ENCODE measurements at regions not wholly inside any gene's neighbourhood (a gene's known extent, or its start where the extent isn't known, plus 50 kb on each side); places are given as distances from the start of the nearest gene placed in this dataset.

DNA sequence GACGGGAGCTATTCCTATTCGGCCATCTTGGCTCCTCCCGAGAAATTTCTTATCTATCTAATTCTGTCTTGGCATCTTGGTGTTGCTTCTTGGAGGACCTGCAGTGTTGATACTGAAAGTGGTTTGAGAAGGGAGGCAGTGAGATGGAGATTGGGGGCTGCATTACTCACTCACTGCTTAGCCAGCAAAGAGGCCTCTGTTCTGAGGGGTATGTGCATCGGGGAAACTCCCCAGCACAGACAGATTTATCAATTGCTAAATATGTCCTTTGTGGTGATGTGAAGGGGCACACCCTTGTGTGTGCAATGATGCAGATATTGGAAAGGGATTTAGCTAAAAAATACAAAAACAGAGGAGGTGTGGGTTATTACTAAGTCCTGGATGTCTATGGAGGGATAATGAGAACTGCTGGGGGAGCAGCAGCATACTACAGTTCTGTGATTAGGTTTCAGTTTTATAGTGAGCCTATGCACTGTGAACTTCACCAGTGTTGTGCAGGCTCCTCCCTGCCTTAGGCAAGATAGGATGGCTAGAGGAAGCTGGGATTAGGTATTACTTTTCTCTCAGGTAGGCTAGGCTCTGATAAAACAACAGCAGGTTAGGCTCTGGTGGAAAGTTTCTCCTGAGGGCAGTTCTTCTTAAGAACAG lies 279.0 kb downstream of the HS3ST1 start:
- Histone ChIP-seq H3K27ac (no peak overlapping the region), H3K9me3 (no peaks in the 10 kb centered on the region), H3K4me3 (no peak overlapping the region), H3K4me1 (no peaks in the 10 kb centered on the region), H3K36me3 (replicated peaks in 1 of 2; ENCODE audit: insufficient read depth in 1 of 2, low read depth in 2 of 2) (no peaks in the 10 kb centered on the region), H3K27me3 (no peaks in the 10 kb centered on the region)
- TF ChIP-seq, protein P1, sequence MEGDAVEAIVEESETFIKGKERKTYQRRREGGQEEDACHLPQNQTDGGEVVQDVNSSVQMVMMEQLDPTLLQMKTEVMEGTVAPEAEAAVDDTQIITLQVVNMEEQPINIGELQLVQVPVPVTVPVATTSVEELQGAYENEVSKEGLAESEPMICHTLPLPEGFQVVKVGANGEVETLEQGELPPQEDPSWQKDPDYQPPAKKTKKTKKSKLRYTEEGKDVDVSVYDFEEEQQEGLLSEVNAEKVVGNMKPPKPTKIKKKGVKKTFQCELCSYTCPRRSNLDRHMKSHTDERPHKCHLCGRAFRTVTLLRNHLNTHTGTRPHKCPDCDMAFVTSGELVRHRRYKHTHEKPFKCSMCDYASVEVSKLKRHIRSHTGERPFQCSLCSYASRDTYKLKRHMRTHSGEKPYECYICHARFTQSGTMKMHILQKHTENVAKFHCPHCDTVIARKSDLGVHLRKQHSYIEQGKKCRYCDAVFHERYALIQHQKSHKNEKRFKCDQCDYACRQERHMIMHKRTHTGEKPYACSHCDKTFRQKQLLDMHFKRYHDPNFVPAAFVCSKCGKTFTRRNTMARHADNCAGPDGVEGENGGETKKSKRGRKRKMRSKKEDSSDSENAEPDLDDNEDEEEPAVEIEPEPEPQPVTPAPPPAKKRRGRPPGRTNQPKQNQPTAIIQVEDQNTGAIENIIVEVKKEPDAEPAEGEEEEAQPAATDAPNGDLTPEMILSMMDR (IDR thresholded peaks at IDR 0.05), result no peak
- TF ChIP-seq POLR2A (IDR thresholded peaks at IDR 0.05), result no peak
- ATAC-seq, result no peak
- intact Hi-C loops (cut with DNase I), result no loop called here
- no peak for DNase-seq
- WGBS, 2 donors, result 63 to 74% methylated on average over 4 of the region's 4 CpGs

DNA sequence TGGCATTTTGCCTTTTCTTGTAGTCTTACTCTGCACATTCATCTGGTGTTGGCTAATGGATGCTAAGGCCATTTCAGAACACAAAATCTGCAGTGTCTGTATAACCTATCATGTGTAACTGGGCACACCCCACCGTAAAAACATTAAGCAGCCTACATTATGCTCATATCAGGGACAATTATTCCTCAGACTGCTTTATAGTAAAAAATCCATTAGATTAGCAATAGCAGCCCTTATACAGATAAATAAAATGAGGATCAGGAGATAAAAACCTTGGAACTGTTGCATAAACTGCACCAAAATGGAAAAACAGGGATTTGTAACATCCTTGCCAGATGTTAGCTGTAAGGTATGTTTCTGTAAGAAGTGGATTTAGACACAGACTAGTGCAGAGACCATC lies 288.8 kb downstream of the HS3ST1 start:
- DNase-seq (no peak), ATAC-seq (no peak)
- intact Hi-C loops (cut with DNase I), result no loop called here
- H3K4me3 ChIP-seq, result no peak overlapping the region
- H3K9me3 ChIP-seq, result no peaks in the 10 kb centered on the region
- H3K27ac ChIP-seq, result no peak overlapping the region
- H3K27me3 ChIP-seq, result no peaks in the 10 kb centered on the region
- H3K36me3 ChIP-seq (replicated peaks in 1 of 2; ENCODE audit: insufficient read depth in 1 of 2, low read depth in 2 of 2), result no peaks in the 10 kb centered on the region
- WGBS, 2 donors, result 67 to 82% methylated on average over 1 of the region's 1 CpG
- TF ChIP-seq POLR2A (IDR thresholded peaks at IDR 0.05), result no peak
- TF ChIP-seq, protein P1 (IDR thresholded peaks at IDR 0.05), result no peak
- H3K4me1 ChIP-seq, result no peaks in the 10 kb centered on the region

DNA sequence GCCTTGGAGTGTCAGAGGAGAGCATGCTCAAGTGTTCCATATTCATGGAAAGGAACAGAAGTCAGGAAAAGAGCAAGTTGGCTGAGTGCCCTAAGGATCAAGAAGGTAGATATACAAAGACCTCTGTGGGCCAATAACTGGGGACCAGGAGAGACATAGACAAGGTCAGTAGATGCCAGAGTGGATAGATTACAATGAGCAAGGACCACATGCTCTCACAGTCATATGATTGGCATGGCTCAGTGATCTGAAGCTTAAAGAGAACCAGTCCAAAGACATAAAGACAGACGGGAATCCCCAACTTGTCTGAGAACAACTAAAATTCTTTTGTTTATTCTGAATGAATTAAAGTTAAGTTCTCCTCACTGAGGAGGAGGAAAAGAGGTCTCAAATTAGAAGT lies 289.7 kb downstream of the HS3ST1 start:
- H3K27ac ChIP-seq, result no peak overlapping the region
- no peaks in the 10 kb centered on the region for H3K9me3 ChIP-seq
- no peaks in the 10 kb centered on the region for H3K27me3 ChIP-seq
- no peak for DNase-seq
- no peaks in the 10 kb centered on the region for H3K36me3 ChIP-seq (replicated peaks in 1 of 2; ENCODE audit: insufficient read depth in 1 of 2, low read depth in 2 of 2)
- no peak for ATAC-seq
- no peak overlapping the region for H3K4me3 ChIP-seq
- 34 to 43% methylated on average over 1 of the region's 1 CpG for WGBS, 2 donors
- intact Hi-C loops (cut with DNase I), result no loop called here
- no peak for TF ChIP-seq POLR2A (IDR thresholded peaks at IDR 0.05)
- no peaks in the 10 kb centered on the region for H3K4me1 ChIP-seq

DNA sequence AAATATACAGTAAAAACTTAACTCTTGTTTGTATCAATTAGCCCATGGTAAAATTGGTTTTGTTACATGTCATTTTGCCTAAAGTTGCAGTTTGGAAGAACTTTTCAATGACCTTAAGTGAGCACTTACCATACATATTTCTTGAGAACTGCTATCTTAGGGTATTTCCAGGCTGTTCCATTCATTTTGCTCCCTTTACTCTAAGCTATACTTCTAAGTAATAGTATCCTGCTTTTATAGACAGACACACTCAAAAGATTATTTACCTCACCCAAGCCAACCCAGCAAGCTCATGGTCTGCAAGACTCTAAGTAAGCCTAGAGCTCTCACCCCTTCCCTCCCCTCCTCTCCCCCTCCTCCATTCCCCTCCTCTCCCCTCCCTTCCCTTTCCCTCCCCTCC lies 294.0 kb downstream of the HS3ST1 start:
- intact Hi-C loops (cut with DNase I), result no loop called here
- Histone ChIP-seq H3K9me3 (no peaks in the 10 kb centered on the region), H3K4me3 (no peak overlapping the region), H3K27me3 (no peaks in the 10 kb centered on the region), H3K27ac (no peak overlapping the region), H3K4me1 (no peaks in the 10 kb centered on the region), H3K36me3 (replicated peaks in 1 of 2; ENCODE audit: insufficient read depth in 1 of 2, low read depth in 2 of 2) (no peaks in the 10 kb centered on the region)
- TF ChIP-seq, protein P1 (IDR thresholded peaks at IDR 0.05), result no peak
- TF ChIP-seq POLR2A (IDR thresholded peaks at IDR 0.05), result no peak
- ATAC-seq (no peak), DNase-seq (no peak)

DNA sequence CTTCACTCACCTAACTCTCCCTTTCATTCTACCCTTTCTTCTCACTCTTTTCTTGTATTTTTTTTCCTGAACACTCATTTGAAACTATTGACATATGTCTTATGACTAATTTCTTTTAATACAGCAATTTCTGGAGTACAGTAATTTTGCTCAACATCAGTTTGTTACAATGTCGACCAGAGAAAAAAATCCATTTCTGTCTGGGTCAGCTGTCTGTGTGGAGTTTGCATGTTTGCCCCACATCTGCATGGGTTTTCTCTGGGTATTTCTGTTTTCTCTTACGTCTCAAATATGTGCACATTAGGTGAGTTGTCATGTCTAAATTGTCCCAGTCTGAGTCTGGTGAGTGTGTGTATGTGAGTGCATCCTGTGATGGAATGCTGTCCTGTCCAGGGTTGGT lies 294.8 kb downstream of the HS3ST1 start:
- no peaks in the 10 kb centered on the region for H3K27me3 ChIP-seq
- no peaks in the 10 kb centered on the region for H3K36me3 ChIP-seq (replicated peaks in 1 of 2; ENCODE audit: insufficient read depth in 1 of 2, low read depth in 2 of 2)
- no peaks in the 10 kb centered on the region for H3K9me3 ChIP-seq
- TF ChIP-seq, protein P1 (IDR thresholded peaks at IDR 0.05), result no peak
- no peak for TF ChIP-seq POLR2A (IDR thresholded peaks at IDR 0.05)
- intact Hi-C loops (cut with DNase I), result no loop called here
- no peak overlapping the region for H3K4me3 ChIP-seq
- no peaks in the 10 kb centered on the region for H3K4me1 ChIP-seq
- ATAC-seq (no peak), DNase-seq (no peak)
- H3K27ac ChIP-seq, result no peak overlapping the region
- 29 to 47% methylated on average over 2 of the region's 2 CpGs for WGBS, 2 donors

Data from body of pancreas (tissue), 4 donors.